CD4-positive, alpha-beta T cell (primary cell): ENCODE measurements at regions not wholly inside any gene's neighbourhood (a gene's known extent, or its start where the extent isn't known, plus 50 kb on each side); places are given as distances from the start of the nearest gene placed in this dataset.

Experiments used
- ATAC-seq: fragments of 200-7000 bp; cut with Tn5 transposase; one replicate; pipeline ENCODE4 v1.10.0; 2022; ENCODE audit warnings: mild to moderate bottlenecking; ENCODE audit not compliant: poor library complexity
- CTCF ChIA-PET: fragments of 350-600 bp; sonication (Branson Sonifier 250); formaldehyde crosslinking; loops from one replicate; lab custom pipeline; 2021; ENCODE audit warnings: antibody characterized with exemption, inconsistent platforms; lab: Charles Lee
- POLR2A ChIA-PET: fragments of 350-600 bp; sonication (Branson Sonifier 250); formaldehyde crosslinking; loops from one replicate; lab custom pipeline; 2021; ENCODE audit warnings: antibody characterized with exemption, inconsistent platforms; lab: Charles Lee
- DNase-seq, 14 experiments: peaks; one replicate each; pipeline ENCODE4 v3.0.0-alpha.2; 2013 to 2020; ENCODE audit warnings: mixed read lengths in 2 of 14
- H3K27ac ChIP-seq, 2 donors: one replicate each; pipeline versions ENCODE4 v1.5.1 to v1.7.0; 2013; ENCODE audit warnings: low read length in 2 of 2, low read depth in 1 of 2, mild to moderate bottlenecking in 1 of 2
- H3K27me3 ChIP-seq, 2 experiments: 1 replicate in 1 of 2; 2 replicates in 1 of 2; pipeline versions ENCODE4 v1.6.1 to v1.7.0; 2013; ENCODE audit warnings: low read length in 2 of 2, control low read depth in 1 of 2, mild to moderate bottlenecking in 1 of 2, moderate library complexity in 1 of 2; ENCODE audit not compliant: insufficient read depth in 2 of 2, control insufficient read depth in 1 of 2
- H3K36me3 ChIP-seq: one replicate; pipeline ENCODE4 v1.6.1; 2013; ENCODE audit warnings: low read length, control low read depth; ENCODE audit not compliant: insufficient read depth
- H3K4me1 ChIP-seq: one replicate; pipeline ENCODE4 v1.6.1; 2013; ENCODE audit warnings: low read length, control low read depth; ENCODE audit not compliant: insufficient read depth
- H3K4me3 ChIP-seq: one replicate; pipeline ENCODE4 v1.5.1; 2013; ENCODE audit warnings: mild to moderate bottlenecking, low read length, moderate library complexity
- H3K9me3 ChIP-seq, 2 experiments: 1 replicate in 1 of 2; 2 replicates in 1 of 2; pipeline versions ENCODE4 v1.6.1 to v1.7.0; 2013; ENCODE audit warnings: low read length in 2 of 2, mild to moderate bottlenecking in 2 of 2, control low read depth in 1 of 2, moderate library complexity in 1 of 2; ENCODE audit not compliant: control insufficient read depth in 1 of 2, insufficient read depth in 1 of 2
- H3K27ac Mint-ChIP-seq: one replicate; pipeline ENCODE4 v1.8.0; 2020; ENCODE audit warnings: mixed read lengths
- H3K27me3 Mint-ChIP-seq: one replicate; pipeline ENCODE4 v1.8.0; 2021; ENCODE audit warnings: mixed read lengths
- H3K36me3 Mint-ChIP-seq: one replicate; pipeline ENCODE4 v1.8.0; 2021; ENCODE audit warnings: low read depth, mixed read lengths
- H3K4me1 Mint-ChIP-seq: one replicate; pipeline ENCODE4 v1.8.0; 2021; ENCODE audit warnings: low read depth, mixed read lengths
- H3K4me3 Mint-ChIP-seq: one replicate; pipeline ENCODE4 v1.8.0; 2020; ENCODE audit warnings: mild to moderate bottlenecking, mixed read lengths
- H3K9me3 Mint-ChIP-seq: one replicate; pipeline ENCODE4 v1.8.0; 2020; ENCODE audit warnings: mixed read lengths
- CTCF ChIP-seq: fragments of 200-600 bp; IDR thresholded peaks from one replicate; pipeline ENCODE4 v1.8.0; 2022; ENCODE audit warnings: antibody characterized with exemption, mild to moderate bottlenecking
- intact Hi-C, 2 experiments: fragments of 100-400 bp; cut with DNase I in 1 of 2; cut with micrococcal nuclease in 1 of 2; formaldehyde crosslinking; loops; one replicate each; pipeline versions ENCODE4 v1.15.1 to v1.9.0; 2023 to 2025; cut with DNase I, micrococcal nuclease

- Histone ChIP-seq H3K27ac (no peak overlapping the region), H3K9me3 (peaks cover 0 to 3% of the 10 kb centered on the region in 2 experiments), H3K4me3 (no peak overlapping the region), H3K4me1 (no peaks in the 10 kb centered on the region), H3K27me3 (no peaks in the 10 kb centered on the region), H3K36me3 (no peaks in the 10 kb centered on the region)
- CTCF ChIA-PET: no interaction called here
- intact Hi-C loops: no loop called here
- no peak overlapping the region for H3K27ac Mint-ChIP-seq
- no peaks in the 10 kb centered on the region for H3K9me3 Mint-ChIP-seq
- peaks cover 4% of the 10 kb centered on the region for H3K4me1 Mint-ChIP-seq
- H3K36me3 Mint-ChIP-seq: no peaks in the 10 kb centered on the region
- DNase-seq: no peak
- H3K27me3 Mint-ChIP-seq: no peaks in the 10 kb centered on the region
- TF ChIP-seq CTCF: no peak
- POLR2A ChIA-PET: no interaction called here
- H3K4me3 Mint-ChIP-seq: no peak overlapping the region
- no peak for ATAC-seq
Measured at GRCh38 chr2:215660687-215661086, 224.8 kb upstream of the FN1 start.

DNA sequence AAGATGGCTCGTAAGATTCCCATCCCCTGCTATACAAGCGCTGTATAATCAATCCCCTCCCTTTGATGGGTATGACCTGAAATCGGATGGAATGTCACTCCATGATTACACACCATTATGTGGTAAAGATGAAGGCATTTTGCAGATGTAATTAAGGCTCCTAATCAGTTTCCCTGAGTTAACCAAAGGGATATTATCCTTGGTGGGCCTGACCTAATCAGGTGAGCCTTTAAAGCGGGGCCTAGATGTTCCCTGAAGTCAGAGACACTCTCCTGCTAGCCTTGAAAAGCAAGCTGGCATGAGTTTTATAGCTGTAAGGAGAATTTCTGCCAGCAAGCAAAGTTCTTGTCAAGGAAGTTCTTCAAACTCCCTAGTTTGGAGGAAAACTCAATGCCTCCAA, 223.8 kb upstream of the FN1 start:
- ATAC-seq (no peak), DNase-seq (no peak)
- no peak overlapping the region for H3K4me3 ChIP-seq
- Mint-ChIP-seq H3K4me3 (no peak overlapping the region), H3K36me3 (no peaks in the 10 kb centered on the region), H3K9me3 (no peaks in the 10 kb centered on the region), H3K27ac (no peak overlapping the region), H3K4me1 (peaks cover 1% of the 10 kb centered on the region), H3K27me3 (no peaks in the 10 kb centered on the region)
- H3K27ac ChIP-seq: no peak overlapping the region
- peaks cover 0 to 3% of the 10 kb centered on the region in 2 experiments for H3K9me3 ChIP-seq
- ChIA-PET POLR2A (no interaction called here), CTCF (no interaction called here)
- no peaks in the 10 kb centered on the region for H3K27me3 ChIP-seq
- no peaks in the 10 kb centered on the region for H3K36me3 ChIP-seq
- intact Hi-C loops: no loop called here
- TF ChIP-seq CTCF: no peak
- H3K4me1 ChIP-seq: no peaks in the 10 kb centered on the region

- H3K4me1 Mint-ChIP-seq: no peaks in the 10 kb centered on the region
Measured at GRCh38 chr2:215658635-215659305, 222.9 kb upstream of the FN1 start.

More at GRCh38 chr2:215658635-215659305, 222.9 kb upstream of the FN1 start:
- no peaks in the 10 kb centered on the region for H3K36me3 ChIP-seq
- Mint-ChIP-seq H3K4me3 (no peak overlapping the region), H3K27me3 (no peaks in the 10 kb centered on the region), H3K27ac (no peak overlapping the region), H3K9me3 (no peaks in the 10 kb centered on the region), H3K36me3 (no peaks in the 10 kb centered on the region)
- intact Hi-C loops: no loop called here
- POLR2A ChIA-PET: no interaction called here
- H3K4me3 ChIP-seq: no peak overlapping the region
- CTCF ChIA-PET: interaction anchor here (0.6 kb wide), 1 partner anchor 65 kb away, joined by 3 read pairs; no protein-coding TSS in a partner anchor
- no peaks in the 10 kb centered on the region for H3K27me3 ChIP-seq
- no peaks in the 10 kb centered on the region for H3K4me1 ChIP-seq
- DNase-seq (no peak), ATAC-seq (no peak)
- TF ChIP-seq CTCF: no peak
- peaks cover 0 to 3% of the 10 kb centered on the region in 2 experiments for H3K9me3 ChIP-seq
- no peak overlapping the region for H3K27ac ChIP-seq
